ENCODE measurements at regions not wholly inside any gene's neighbourhood (a gene's known extent, or its start where the extent isn't known, plus 50 kb on each side); places are given as distances from the start of the nearest gene placed in this dataset.

DNA sequence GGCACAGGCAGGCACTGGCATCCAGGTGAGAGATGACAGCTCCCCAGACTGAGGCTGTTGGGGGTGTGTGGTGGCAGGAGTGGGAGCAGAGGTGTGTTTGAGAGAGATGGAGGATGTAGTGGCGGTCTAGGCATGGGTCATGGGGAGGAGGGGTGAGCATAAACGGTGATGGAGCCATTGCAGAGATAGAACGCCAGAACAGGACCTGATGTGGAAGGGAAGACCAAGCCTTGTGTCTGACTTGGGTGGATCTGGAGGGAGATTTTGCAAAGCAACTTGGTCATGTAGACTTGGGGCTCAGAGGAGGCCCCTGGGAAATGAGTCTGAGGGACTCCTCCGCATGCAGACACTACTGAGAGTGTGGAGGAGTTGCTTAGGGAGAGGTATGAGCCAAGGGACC, 50.0 kb upstream of the CLDN5 start:
- DNase-seq (ENCODE audit: low read depth) = no peak

DNA sequence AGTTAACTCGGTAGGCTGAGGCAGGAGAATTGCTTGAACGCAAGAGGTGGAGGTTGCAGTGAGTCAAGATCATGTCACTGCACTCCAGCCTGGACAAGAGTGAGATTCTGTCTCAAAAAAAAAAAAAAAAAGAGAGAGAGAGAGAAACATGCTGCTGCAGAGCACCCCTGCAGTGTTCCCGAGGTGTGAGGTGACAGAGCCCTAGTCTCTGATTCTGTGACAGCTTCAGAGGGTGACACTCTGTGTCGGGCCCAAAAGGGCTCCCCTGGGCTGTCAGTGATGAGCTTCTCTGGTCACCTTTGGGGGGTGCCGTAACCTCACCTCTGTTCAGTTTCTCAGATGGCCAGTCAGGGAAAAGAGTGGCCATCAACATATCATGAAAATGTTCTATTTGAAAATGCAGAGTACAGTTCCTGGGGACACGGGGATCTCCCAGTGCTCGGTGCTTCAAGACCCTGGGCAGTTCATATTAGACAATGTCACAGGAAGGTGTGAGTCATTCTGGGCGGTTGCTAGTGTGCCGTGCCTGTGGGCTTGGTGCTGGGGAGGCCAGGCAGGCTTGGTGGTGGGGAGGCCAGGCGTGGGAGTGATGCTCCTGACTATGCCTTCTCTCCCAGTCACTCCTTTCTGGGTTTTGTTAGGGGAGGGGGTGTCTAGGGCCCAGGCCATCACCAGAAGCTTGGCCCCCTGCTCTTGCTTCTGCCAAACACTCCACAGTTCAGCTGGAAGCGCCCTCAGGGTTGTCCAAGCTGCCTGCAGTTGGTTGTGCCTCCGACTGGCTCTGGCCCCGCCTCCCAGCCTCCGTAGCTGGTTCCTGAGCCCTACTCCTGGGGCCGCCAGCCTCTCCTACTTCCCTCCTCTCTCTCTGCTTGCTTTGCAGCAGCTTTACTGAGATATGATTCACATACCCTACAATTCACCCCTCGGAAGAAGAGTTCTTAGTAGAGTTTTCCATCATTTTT, 52.5 kb upstream of the CLDN5 start:
- DNase-seq (ENCODE audit: low read depth) = peak; percentile 91

DNA sequence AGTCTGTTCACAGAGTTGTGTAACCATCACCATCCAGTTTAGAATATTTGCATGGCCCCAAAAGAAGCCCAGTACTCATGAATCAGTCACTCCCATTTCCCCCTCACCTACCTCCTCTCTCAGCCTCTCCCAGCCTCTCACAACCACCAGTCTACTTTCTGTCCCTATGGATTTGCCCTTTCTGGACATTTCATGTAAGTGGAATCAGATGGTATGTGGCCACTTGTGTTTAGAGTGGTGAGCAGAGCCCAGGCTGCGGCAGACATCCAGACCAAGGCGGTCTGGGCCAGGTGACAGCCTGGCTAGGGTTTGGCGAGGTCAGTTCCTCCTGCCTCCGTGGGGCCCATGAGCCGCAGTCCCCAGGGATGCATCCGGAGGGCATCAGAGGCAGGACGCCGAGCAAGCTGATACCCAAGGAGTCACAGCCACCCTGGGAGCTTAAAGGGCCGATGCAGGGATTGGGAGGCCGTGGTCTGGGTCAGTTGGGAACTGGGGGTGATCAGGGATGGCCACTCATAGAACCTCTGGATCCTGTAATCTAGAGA, 53.3 kb upstream of the CLDN5 start:
- DNase-seq (ENCODE audit: low read depth) = no peak

GRCh38 chr22:19578180-19579004, 54.2 kb upstream of the CLDN5 start:
- DNase-seq (ENCODE audit: low read depth) = no peak

- peak; percentile 37 for DNase-seq (ENCODE audit: low read depth)
These were observed 55.1 kb upstream of the CLDN5 start for GRCh38 chr22:19579115-19579811.

DNA sequence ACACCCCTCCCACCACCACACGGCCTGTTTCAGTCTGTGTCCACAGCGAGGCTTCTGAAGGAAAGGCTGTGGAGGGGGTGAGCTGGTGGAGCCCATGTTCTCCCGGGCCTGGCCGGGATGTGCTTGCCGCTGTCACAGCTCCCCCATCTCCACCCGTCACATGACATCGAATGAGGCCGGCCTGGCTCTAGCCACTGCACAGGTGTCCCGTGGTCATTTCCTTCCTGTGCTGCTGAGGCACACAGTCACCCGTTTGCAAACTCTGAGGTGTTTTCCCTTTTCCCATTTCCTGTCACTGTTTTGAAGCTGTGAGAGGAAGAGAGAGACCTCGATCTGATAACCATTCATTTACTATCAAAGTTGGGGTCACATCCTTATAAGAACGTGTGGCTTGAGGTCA, 55.7 kb upstream of the CLDN5 start:
- DNase-seq (ENCODE audit: low read depth) = peak; percentile 26

DNA sequence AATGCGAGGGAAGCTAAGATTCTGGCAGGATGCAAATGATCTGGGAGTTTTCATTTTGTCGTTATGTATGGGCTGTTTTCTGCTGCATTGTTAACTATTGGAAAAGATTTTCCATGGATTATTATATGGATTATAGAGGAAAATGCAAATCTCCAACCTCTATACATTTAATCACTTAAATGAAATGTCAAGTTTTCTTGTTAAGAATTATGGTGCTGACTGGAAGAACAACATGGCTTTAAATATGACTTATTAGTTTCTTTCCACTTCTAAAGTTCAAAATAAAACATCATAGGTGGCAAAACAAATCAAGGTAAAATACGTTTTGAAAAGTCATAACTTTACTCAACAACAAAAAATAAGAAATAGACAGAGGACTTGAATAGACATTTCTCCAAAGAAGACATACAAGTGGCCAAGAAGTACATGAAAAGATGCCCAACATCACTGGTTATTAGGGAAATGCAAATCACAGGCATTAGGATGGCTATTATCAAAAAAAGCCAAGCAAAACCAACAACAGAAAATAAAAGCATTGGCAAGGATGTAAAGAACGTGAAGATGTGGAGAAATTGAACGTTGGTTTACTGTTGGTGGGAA, 56.2 kb upstream of the CLDN5 start:
- no peak for DNase-seq (ENCODE audit: low read depth)

- no peak for DNase-seq (ENCODE audit: low read depth)
These were observed 58.0 kb upstream of the CLDN5 start for GRCh38 chr22:19582033-19582693.

DNA sequence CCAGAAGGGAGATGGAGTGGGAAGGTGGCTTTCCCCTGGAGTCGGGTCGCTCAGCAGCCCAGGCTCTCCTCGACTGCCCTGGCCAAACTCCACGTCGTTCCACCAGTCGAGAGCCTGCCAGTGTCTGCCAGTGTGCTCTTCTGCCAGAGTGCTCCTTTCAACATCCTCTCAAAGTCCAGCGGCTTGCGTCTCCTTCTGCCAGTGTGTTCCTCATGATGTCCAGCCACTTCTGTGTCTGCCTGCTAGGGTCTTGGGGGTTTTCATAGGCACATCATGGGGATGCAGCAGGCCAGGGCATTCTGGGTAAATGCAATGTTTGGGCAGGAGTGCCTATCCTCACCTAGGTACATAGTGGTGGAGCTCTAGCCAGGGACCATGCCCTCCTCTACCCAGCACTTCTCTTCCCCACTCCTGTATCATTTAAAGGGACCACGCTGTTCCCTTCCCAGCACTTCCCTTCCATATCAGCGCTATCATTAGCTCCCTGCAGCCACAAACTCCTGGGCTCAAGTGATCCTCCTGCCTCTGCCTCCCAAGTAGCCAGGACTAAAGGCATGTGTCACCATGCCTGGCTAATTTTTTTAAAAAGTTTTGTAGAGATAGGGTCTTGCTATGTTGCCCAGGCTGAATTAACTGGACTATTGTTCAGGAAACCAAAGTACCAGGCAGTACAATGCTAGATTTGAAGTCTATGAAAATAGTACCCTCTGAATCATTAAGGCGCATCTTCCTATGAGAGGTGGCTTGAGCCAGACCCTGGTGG, 62.9 kb upstream of the CLDN5 start:
- no peak for DNase-seq (ENCODE audit: low read depth)

- DNase-seq (ENCODE audit: low read depth) = no peak
These were observed 66.5 kb upstream of the CLDN5 start for GRCh38 chr22:19590696-19591095.

- no peak for DNase-seq (ENCODE audit: low read depth)
These were observed 67.4 kb upstream of the CLDN5 start for GRCh38 chr22:19591568-19591967.

GRCh38 chr22:19592464-19592863, 68.3 kb upstream of the CLDN5 start:
- DNase-seq (ENCODE audit: low read depth) = no peak

GRCh38 chr22:19593991-19594569, 69.9 kb upstream of the CLDN5 start:
- no peak for DNase-seq (ENCODE audit: low read depth)

DNA sequence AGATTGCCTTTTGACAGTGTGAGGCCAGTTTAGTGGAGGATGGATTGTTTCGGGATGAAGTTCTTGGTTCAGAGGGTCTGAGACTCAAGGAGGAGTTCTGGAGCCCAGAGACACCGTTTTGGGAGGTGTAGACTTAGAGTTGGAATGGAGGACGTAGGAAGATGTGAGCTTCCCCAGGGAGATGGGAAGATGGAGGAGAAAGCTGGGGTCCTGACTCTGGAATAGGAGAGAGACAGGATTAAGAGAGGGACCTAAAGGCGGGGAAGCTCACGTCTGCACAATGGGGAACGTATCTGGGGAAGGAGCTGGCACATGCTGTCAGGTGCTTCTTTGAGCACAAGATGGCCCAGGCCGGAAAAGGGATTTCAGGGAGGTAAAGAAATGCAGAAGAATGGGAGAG, 71.3 kb upstream of the CLDN5 start:
- no peak for DNase-seq (ENCODE audit: low read depth)

DNA sequence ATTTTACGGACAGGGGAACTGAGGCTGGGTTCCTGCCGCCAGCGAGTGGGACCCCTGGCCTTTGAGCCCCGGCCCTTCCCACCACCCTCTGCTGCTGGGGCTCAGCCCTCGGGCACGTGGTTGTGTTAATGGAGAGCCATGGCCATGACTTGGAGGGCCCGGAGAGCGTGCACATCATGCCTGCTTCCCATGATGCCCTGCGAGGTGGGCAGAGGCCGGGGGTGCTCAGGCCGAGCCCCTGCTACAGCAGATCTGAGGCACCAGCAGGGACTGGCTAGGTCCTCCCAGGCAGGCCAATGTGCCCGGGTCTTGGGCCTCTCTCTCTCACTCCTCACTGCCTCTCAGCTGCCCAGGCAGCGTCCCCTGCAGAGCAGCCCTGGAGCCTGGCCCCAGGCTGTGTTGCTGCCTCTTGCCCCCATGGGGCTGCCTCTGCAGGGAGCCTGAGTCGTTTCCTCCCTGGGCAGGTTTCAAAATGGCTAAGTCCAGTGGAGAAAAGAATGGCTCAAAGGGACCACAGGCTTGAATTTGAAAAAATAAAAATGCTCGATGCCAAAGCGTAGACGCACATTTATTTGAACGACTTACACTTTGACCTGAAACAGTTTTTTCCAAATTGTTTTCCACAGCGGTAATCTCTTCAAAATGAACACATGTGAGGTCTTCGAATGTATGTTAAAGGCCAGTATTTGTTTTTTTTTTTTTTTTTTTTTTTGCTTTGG, 72.6 kb upstream of the CLDN5 start:
- no peak for DNase-seq (ENCODE audit: low read depth)

GRCh38 chr22:19597399-19597735, 73.2 kb upstream of the CLDN5 start:
- DNase-seq (ENCODE audit: low read depth) = no peak

- no peak for DNase-seq (ENCODE audit: low read depth)
These were observed 74.0 kb upstream of the CLDN5 start for GRCh38 chr22:19598054-19598855.

DNA sequence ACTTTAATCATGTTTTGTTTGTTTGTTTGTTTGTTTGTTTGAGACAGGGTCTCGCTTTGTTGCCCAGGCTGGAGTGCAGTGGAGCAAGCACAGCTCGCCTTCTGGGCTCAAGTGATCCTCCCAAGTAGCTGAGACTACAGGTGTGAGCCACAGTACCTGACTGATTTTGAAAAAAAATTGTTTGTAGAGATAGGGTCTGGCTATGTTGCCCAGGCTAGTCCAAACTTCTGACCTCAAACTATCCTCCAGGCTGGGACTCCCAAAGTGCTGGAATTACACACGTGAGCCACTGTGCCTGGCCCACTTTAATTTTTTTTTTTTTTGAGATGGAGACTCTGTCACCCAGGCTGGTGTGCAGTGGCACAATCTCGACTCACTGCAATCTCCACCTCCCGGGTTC, 74.8 kb upstream of the CLDN5 start:
- no peak for DNase-seq (ENCODE audit: low read depth)
